Endothelial cell of umbilical vein (primary cell): ENCODE measurements at regions not wholly inside any gene's neighbourhood (a gene's known extent, or its start where the extent isn't known, plus 50 kb on each side); places are given as distances from the start of the nearest gene placed in this dataset.

Experiments used
- BruUV-seq: library from RNA; stranded (reverse); fragments of 400-500 nt; replicated peaks from 2 replicates; lab custom pipeline; 2021; lab: Mats Ljungman, UMichigan
- CTCF ChIA-PET: fragments of 300-600, 350-600 bp; sonication (Branson Sonifier 250); formaldehyde crosslinking; loops from one replicate; lab custom pipeline; 2021; ENCODE audit warnings: antibody characterized with exemption, inconsistent platforms; lab: Charles Lee
- POLR2A ChIA-PET: fragments of 300-600, 350-600 bp; sonication (Branson Sonifier 250); formaldehyde crosslinking; loops from one replicate; lab custom pipeline; 2021; ENCODE audit warnings: antibody characterized with exemption, inconsistent platforms; lab: Charles Lee
- DNase-seq: peaks from one replicate; pipeline ENCODE4 v3.0.0-alpha.2; 2011; ENCODE audit warnings: low read depth, low spot score
- FAIRE-seq: peaks from 2 replicates; lab custom pipeline; 2011; peaks lifted over from hg19 to GRCh38; lab: Jason Lieb, UNC
- H2AFZ ChIP-seq: 2 replicates; pipeline ENCODE4 v1.6.0; 2012; ENCODE audit warnings: low read depth, low read length, control low read depth, inconsistent platforms
- H3K27ac ChIP-seq: 2 replicates; pipeline ENCODE4 v1.5.1; 2011; ENCODE audit warnings: low read depth, mild to moderate bottlenecking, control low read depth, low read length, moderate library complexity; ENCODE audit not compliant: insufficient read depth
- H3K27me3 ChIP-seq, 2 experiments: 2 replicates each; pipeline versions ENCODE4 v1.6.0 to v1.6.1; 2011; ENCODE audit warnings: low read length in 2 of 2, mixed read lengths in 1 of 2; ENCODE audit not compliant: control insufficient read depth in 2 of 2, insufficient read depth in 2 of 2
- H3K36me3 ChIP-seq, 2 experiments: 2 replicates in 1 of 2; 3 replicates in 1 of 2; pipeline ENCODE4 v1.5.1; 2011; ENCODE audit warnings: low read length in 2 of 2, mild to moderate bottlenecking in 1 of 2, moderate library complexity in 1 of 2; ENCODE audit not compliant: control insufficient read depth in 2 of 2, insufficient read depth in 2 of 2; ENCODE audit errors: extremely low read depth in 1 of 2
- H3K4me1 ChIP-seq: 3 replicates; pipeline ENCODE4 v1.5.1; 2011; ENCODE audit warnings: mild to moderate bottlenecking, low read length; ENCODE audit not compliant: control insufficient read depth, insufficient read depth; ENCODE audit errors: extremely low read depth
- H3K4me2 ChIP-seq: 2 replicates; pipeline ENCODE4 v1.6.1; 2011; ENCODE audit warnings: low read length, control low read depth, mixed read lengths; ENCODE audit not compliant: insufficient read depth
- H3K4me3 ChIP-seq, 3 experiments: fragments of 200-600 bp in 1 of 3; sonication (generic), shearing (Covaris generic) in 1 of 3; replicated peaks in 1 of 3; 2 replicates each; pipeline ENCODE4 v1.5.1; 2011 to 2016; ENCODE audit warnings: control low read depth in 3 of 3, low read length in 3 of 3, mild to moderate bottlenecking in 2 of 3, inconsistent platforms in 1 of 3, low read depth in 1 of 3, moderate library complexity in 1 of 3; ENCODE audit not compliant: insufficient read depth in 1 of 3
- H3K79me2 ChIP-seq: 2 replicates; pipeline ENCODE4 v1.6.0; 2012; ENCODE audit warnings: low read length, inconsistent platforms; ENCODE audit not compliant: control insufficient read depth, insufficient read depth
- H3K9ac ChIP-seq: replicated peaks from 2 replicates; pipeline ENCODE3; 2011; ENCODE audit warnings: low read length, control low read depth; ENCODE audit not compliant: insufficient read depth; ENCODE audit errors: extremely low read depth
- H3K9me1 ChIP-seq: replicated peaks from 3 replicates; pipeline ENCODE4 v1.6.0; 2011; ENCODE audit warnings: mild to moderate bottlenecking, low read length; ENCODE audit not compliant: control insufficient read depth, insufficient read depth; ENCODE audit errors: extremely low read depth
- H3K9me3 ChIP-seq: replicated peaks from 2 replicates; pipeline ENCODE4 v1.5.1; 2012; ENCODE audit warnings: low read length, inconsistent platforms; ENCODE audit not compliant: control insufficient read depth, insufficient read depth
- H4K20me1 ChIP-seq: replicated peaks from 2 replicates; pipeline ENCODE3; 2011; ENCODE audit warnings: mild to moderate bottlenecking, low read length; ENCODE audit not compliant: control insufficient read depth, insufficient read depth; ENCODE audit errors: extremely low read depth
- CTCF ChIP-seq, 2 donors: IDR thresholded peaks; 1 replicate in 1 of 2; 2 replicates in 1 of 2; pipeline ENCODE4 v1.5.1; 2011; ENCODE audit warnings: low read length in 2 of 2, mild to moderate bottlenecking in 2 of 2, moderate library complexity in 2 of 2, control low read depth in 1 of 2, inconsistent platforms in 1 of 2, low read depth in 1 of 2; ENCODE audit not compliant: insufficient read depth in 1 of 2; ENCODE audit errors: extremely low read depth in 1 of 2
- EZH2 ChIP-seq: IDR thresholded peaks from 2 replicates; pipeline ENCODE4 v1.6.1; 2012; ENCODE audit warnings: borderline replicate concordance, low read depth, mild to moderate bottlenecking, moderate library complexity, low read length, inconsistent platforms; ENCODE audit not compliant: severe bottlenecking
- FOS ChIP-seq: IDR thresholded peaks from 2 replicates; pipeline ENCODE4 v1.6.1; 2011; ENCODE audit warnings: mild to moderate bottlenecking, low read length, moderate library complexity, borderline replicate concordance; ENCODE audit not compliant: insufficient read depth
- GATA2 ChIP-seq: IDR thresholded peaks from 2 replicates; pipeline ENCODE4 v1.7.0; 2011; ENCODE audit warnings: low read depth, mild to moderate bottlenecking, moderate library complexity, mixed read lengths, low read length; ENCODE audit not compliant: insufficient read length, insufficient read depth
- JUN ChIP-seq: IDR thresholded peaks from 2 replicates; pipeline ENCODE4 v1.6.1; 2011; ENCODE audit warnings: borderline replicate concordance, low read depth; ENCODE audit not compliant: insufficient read length, insufficient read depth
- MYC ChIP-seq: IDR thresholded peaks from one replicate; pipeline ENCODE4 v1.6.1; 2011; ENCODE audit warnings: mild to moderate bottlenecking, low read depth, low read length
- POLR2A ChIP-seq: IDR thresholded peaks from 2 replicates; pipeline ENCODE4 v1.6.1; 2012; ENCODE audit warnings: low read depth, mild to moderate bottlenecking, control low read depth, low read length
- POLR2AphosphoS5 ChIP-seq: IDR thresholded peaks from 2 replicates; pipeline ENCODE4 v1.6.1; 2012; ENCODE audit warnings: low read depth, mild to moderate bottlenecking, control low read depth, low read length, moderate library complexity; ENCODE audit not compliant: insufficient read depth
- dilution Hi-C: fragments of 300-500 bp; cut with MboI; formaldehyde crosslinking; loops from one replicate; pipeline ENCODE4 v1.15.0; 2019; ENCODE audit warnings: low sequenced_read_pairs; ENCODE audit not compliant: extremely low pct_ligation_motif_present
- intact Hi-C: fragments of 100-400 bp; cut with micrococcal nuclease; formaldehyde crosslinking; loops from one replicate; pipeline ENCODE4 v1.10.0; 2022
- TF ChIP-seq, protein P1 (sequence below): IDR thresholded peaks from 2 replicates; pipeline ENCODE4 v1.6.1; 2011; ENCODE audit not compliant: insufficient read depth, insufficient read length

GRCh38 chr12:71070416-71071128 lies 87.2 kb downstream of the TSPAN8 start:
- no peaks in the 10 kb centered on the region for H3K9me1 ChIP-seq
- H2AFZ ChIP-seq = no peak overlapping the region
- no peaks in the 10 kb centered on the region for H3K36me3 ChIP-seq
- no peak overlapping the region for H3K27ac ChIP-seq
- H3K9me3 ChIP-seq = no peaks in the 10 kb centered on the region
- no peak for FAIRE-seq
- ChIA-PET CTCF (no interaction called here), POLR2A (no interaction called here)
- no peaks in the 10 kb centered on the region for H4K20me1 ChIP-seq
- DNase-seq = no peak
- H3K79me2 ChIP-seq = no peaks in the 10 kb centered on the region
- no peaks in the 10 kb centered on the region for H3K4me1 ChIP-seq
- TF ChIP-seq GATA2 (no peak), EZH2 (no peak), FOS (no peak), MYC (no peak), JUN (no peak), POLR2A (no peak), POLR2AphosphoS5 (no peak), CTCF (IDR thresholded peaks at IDR 0.05; ENCODE audit: extremely low read depth in 1 of 2, insufficient read depth in 1 of 2, low read depth in 1 of 2, low read length in 2 of 2) (no peak)
- TF ChIP-seq, protein P1, sequence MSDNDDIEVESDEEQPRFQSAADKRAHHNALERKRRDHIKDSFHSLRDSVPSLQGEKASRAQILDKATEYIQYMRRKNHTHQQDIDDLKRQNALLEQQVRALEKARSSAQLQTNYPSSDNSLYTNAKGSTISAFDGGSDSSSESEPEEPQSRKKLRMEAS = no peak
- H3K4me3 ChIP-seq = no peak overlapping the region
- intact Hi-C loops = no loop called here
- no TSS peak for BruUV-seq
- no peaks in the 10 kb centered on the region for H3K27me3 ChIP-seq
- dilution Hi-C loops = no loop called here
- H3K4me2 ChIP-seq = no peak overlapping the region
- no peak overlapping the region for H3K9ac ChIP-seq
